ENCODE measurements at regions not wholly inside any gene's neighbourhood (a gene's known extent, or its start where the extent isn't known, plus 50 kb on each side); places are given as distances from the start of the nearest gene placed in this dataset.

DNA sequence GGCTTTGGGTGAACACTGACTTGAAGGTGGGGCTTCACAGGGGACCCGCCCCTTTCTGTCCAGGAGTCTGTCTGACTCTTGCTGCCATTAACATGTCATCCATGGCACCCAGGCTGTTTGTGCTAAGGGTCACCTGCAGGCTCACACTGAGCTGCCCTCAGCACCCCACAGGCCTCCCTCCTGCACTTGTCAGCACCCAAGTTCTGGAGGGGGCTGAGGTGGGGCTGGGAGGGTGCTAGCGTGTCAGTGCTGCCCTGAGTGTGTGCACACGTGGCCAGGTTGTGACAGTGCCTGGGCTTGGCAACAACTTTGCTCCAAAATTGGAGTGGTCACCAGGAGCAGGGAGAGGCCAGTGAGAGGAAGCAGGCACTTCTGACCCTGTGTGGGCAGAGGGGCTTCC lies 963.2 kb downstream of the TRHDE start:
- DNase-seq (ENCODE audit: low read depth), result no peak
- TF ChIP-seq, protein P1, sequence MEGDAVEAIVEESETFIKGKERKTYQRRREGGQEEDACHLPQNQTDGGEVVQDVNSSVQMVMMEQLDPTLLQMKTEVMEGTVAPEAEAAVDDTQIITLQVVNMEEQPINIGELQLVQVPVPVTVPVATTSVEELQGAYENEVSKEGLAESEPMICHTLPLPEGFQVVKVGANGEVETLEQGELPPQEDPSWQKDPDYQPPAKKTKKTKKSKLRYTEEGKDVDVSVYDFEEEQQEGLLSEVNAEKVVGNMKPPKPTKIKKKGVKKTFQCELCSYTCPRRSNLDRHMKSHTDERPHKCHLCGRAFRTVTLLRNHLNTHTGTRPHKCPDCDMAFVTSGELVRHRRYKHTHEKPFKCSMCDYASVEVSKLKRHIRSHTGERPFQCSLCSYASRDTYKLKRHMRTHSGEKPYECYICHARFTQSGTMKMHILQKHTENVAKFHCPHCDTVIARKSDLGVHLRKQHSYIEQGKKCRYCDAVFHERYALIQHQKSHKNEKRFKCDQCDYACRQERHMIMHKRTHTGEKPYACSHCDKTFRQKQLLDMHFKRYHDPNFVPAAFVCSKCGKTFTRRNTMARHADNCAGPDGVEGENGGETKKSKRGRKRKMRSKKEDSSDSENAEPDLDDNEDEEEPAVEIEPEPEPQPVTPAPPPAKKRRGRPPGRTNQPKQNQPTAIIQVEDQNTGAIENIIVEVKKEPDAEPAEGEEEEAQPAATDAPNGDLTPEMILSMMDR (IDR thresholded peaks at IDR 0.05; ENCODE audit: control insufficient read depth, extremely low read depth, insufficient read depth), result no peak
- H3K4me3 ChIP-seq (ENCODE audit: low read depth, low read length), result no peak overlapping the region

DNA sequence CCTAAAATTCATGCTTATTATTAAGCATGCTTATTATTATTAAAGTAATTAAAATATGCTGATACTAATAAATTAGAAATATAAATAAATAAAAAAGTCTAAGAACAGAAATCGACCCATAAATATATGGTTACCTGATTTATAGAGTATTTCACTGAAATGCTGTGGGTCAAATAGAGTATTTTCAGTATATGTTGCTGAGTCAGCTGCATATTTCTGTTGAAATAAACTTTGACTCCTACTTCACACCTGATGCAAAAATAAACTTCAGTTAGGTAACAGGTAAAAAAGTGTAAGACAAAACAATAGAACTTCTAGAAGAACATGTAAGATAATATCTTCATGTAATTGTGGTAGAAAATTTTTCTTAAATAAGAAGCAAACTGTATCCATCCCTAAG lies 967.9 kb downstream of the TRHDE start:
- TF ChIP-seq, protein P1 (IDR thresholded peaks at IDR 0.05; ENCODE audit: control insufficient read depth, extremely low read depth, insufficient read depth), result no peak
- DNase-seq (ENCODE audit: low read depth), result no peak
- no peak overlapping the region for H3K4me3 ChIP-seq (ENCODE audit: low read depth, low read length)

DNA sequence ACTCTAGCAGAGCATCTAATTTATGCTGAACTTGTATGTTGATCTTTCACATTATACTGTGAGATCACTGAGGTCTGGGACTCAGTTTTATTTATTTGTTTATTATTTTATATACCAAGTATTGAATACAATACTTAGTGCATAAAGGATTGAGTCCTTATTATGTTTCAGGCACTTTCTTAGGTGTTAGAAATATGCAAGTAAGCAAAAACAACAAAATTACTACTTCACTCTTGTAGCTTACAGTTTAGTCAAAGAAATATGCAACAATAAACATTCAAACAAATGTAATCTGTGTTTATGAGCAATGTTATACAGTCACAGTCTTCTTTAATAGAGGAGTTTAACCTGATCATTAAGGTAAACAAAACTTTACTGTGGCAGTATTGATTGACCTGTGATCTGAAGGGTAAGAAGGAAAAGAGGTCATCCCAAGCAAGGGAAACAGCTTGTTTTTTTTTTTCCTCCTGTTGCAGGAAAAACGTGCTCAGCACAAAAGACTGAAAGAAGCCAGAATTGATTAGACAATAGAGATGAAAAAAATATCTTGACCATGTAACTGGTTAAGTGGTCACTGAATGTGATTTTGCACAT lies 990.7 kb downstream of the TRHDE start:
- no peak overlapping the region for H3K4me3 ChIP-seq (ENCODE audit: low read depth, low read length)
- TF ChIP-seq, protein P1 (IDR thresholded peaks at IDR 0.05; ENCODE audit: control insufficient read depth, extremely low read depth, insufficient read depth), result no peak

DNA sequence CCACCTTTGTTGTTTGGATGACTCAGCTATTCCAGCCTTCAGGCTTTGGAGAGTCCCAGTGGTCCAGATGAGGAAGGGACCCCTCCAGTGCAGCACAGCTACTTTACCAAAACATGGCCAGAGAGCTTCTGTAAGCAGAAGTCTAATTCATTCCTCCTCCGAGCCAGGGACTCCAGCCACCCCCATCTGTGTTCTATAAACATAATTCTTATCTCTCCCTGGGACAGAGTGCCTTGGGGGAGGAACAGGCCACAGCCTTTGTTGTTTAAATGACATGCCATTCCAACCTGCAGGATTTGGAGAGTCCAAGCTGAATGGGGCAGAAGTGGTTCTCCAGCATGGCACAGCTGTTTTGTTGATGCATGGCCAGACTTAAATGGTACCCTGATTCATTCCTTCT lies 994.0 kb downstream of the TRHDE start:
- no peak overlapping the region for H3K4me3 ChIP-seq (ENCODE audit: low read depth, low read length)
- TF ChIP-seq, protein P1 (IDR thresholded peaks at IDR 0.05; ENCODE audit: control insufficient read depth, extremely low read depth, insufficient read depth), result no peak
- DNase-seq (ENCODE audit: low read depth), result no peak

More for the DNA sequence above, 990.7 kb downstream of the TRHDE start:
- DNase-seq (ENCODE audit: low read depth), result peak; percentile 22

DNA sequence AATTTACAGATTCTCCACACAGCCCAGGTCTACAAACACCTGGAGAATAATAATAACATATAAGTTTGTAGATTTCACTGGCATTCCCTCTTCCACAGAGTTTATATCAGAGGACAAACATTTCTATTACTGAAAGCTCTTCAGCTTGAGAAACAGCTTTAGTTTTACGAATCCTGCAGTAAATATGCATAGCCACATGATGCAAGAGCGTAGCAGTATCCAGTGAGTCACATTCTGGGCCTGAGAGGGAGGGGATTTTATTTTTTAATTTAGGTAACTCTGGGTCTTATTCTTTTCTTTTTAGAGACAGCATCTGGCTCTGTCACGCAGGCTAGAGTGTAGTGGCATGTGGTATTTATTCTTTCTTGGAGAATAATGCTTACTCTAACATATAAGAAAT lies 1002.8 kb downstream of the TRHDE start:
- no peak overlapping the region for H3K4me3 ChIP-seq (ENCODE audit: low read depth, low read length)
- no peak for DNase-seq (ENCODE audit: low read depth)
- TF ChIP-seq, protein P1 (IDR thresholded peaks at IDR 0.05; ENCODE audit: control insufficient read depth, extremely low read depth, insufficient read depth), result no peak

DNA sequence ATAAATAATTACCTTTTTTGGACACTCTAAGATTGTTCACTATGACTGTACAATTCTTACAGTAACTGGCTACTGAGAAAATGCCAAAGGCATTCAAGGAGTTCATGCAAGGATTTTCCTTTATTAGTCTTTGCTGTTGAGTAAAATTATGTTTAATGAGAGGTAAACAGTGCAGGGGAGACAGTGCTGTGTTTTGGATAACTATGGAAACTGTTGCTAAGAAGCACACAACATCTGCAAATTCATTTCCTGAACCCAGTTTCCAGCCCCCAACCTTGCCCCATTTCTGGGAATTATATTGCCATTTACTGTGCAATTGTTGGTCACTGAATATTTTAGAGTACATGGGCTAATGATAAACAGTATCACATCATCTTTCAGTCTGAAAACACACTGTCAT lies 1005.8 kb downstream of the TRHDE start:
- no peak overlapping the region for H3K4me3 ChIP-seq (ENCODE audit: low read depth, low read length)
- TF ChIP-seq, protein P1 (IDR thresholded peaks at IDR 0.05; ENCODE audit: control insufficient read depth, extremely low read depth, insufficient read depth), result no peak
- no peak for DNase-seq (ENCODE audit: low read depth)

DNA sequence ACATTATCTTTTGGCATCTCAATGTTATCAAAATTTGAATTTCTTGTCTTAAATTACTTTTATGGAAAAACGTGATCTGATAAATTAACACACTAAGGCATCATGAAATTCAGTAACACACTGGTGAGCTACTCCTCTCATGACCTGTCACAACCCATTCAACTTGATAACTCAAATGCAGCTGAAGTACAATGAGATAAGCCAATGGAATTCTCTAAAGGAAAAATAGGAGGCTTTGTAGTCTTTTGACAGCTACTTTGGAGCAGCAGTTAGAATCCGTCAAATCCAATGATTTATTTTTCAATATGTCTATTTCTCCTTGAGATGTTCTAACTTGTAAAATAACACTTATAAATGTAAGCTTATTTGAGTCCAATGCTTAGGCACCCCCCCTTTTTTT lies 1029.4 kb downstream of the TRHDE start:
- TF ChIP-seq, protein P1 (IDR thresholded peaks at IDR 0.05; ENCODE audit: control insufficient read depth, extremely low read depth, insufficient read depth), result no peak
- no peak for DNase-seq (ENCODE audit: low read depth)
- no peak overlapping the region for H3K4me3 ChIP-seq (ENCODE audit: low read depth, low read length)

All from LNCaP clone FGC (cell line).